IMR-90 (cell line): ENCODE measurements at regions not wholly inside any gene's neighbourhood (a gene's known extent, or its start where the extent isn't known, plus 50 kb on each side); places are given as distances from the start of the nearest gene placed in this dataset.

Experiments
- ATAC-seq: fragments of 200-7000 bp; cut with Tn5 transposase; 2 replicates; pipeline ENCODE4 v1.9.1; 2020; ENCODE audit warnings: low read depth, mild to moderate bottlenecking, moderate library complexity
- BruUV-seq: library from RNA; stranded (reverse); fragments of 400-500 nt; replicated peaks from 2 replicates; lab custom pipeline; 2021; lab: Mats Ljungman, UMichigan
- CTCF ChIA-PET: fragments of 300-600 bp; formaldehyde crosslinking; extraction: SDS; loops from one replicate; lab custom pipeline; 2021; ENCODE audit warnings: antibody characterized with exemption; lab: Yijun Ruan, JAX
- POLR2A ChIA-PET: fragments of 300-600 bp; sonication (Branson Sonifier 250); formaldehyde crosslinking; loops from one replicate; lab custom pipeline; 2022; ENCODE audit warnings: antibody characterized with exemption; ENCODE audit not compliant: unreplicated experiment; lab: Charles Lee
- DNase-seq: peaks from one replicate; pipeline ENCODE4 v3.0.0; 2013
- H2AFZ ChIP-seq: replicated peaks from 2 replicates; pipeline ENCODE3; 2013; ENCODE audit warnings: low read length, mild to moderate bottlenecking; ENCODE audit not compliant: poor library complexity
- H2AK5ac ChIP-seq: 2 replicates; pipeline ENCODE4 v1.6.1; 2013; ENCODE audit warnings: low read depth, low read length, inconsistent platforms
- H2AK9ac ChIP-seq: replicated peaks from 2 replicates; pipeline ENCODE3; 2013; ENCODE audit warnings: mild to moderate bottlenecking, low read depth, low read length, moderate library complexity; ENCODE audit not compliant: poor library complexity
- H2BK120ac ChIP-seq: 2 replicates; pipeline ENCODE4 v1.6.1; 2013; ENCODE audit warnings: low read depth, low read length, inconsistent platforms
- H2BK15ac ChIP-seq: 3 replicates; pipeline ENCODE4 v1.6.1; 2013; ENCODE audit warnings: low read depth, low read length, inconsistent platforms
- H2BK20ac ChIP-seq: 2 replicates; pipeline ENCODE4 v1.6.1; 2013; ENCODE audit warnings: low read depth, mild to moderate bottlenecking, inconsistent platforms, low read length, moderate library complexity
- H2BK5ac ChIP-seq: 2 replicates; pipeline ENCODE4 v1.6.1; 2013; ENCODE audit warnings: mild to moderate bottlenecking, low read depth, low read length, inconsistent platforms; ENCODE audit not compliant: poor library complexity, severe bottlenecking
- H3K14ac ChIP-seq: replicated peaks from 2 replicates; pipeline ENCODE4 v1.6.1; 2013; ENCODE audit warnings: low read depth, low read length, inconsistent platforms
- H3K18ac ChIP-seq: 2 replicates; pipeline ENCODE4 v1.6.1; 2013; ENCODE audit warnings: low read depth, low read length, control low read depth
- H3K23ac ChIP-seq: 2 replicates; pipeline ENCODE4 v1.6.1; 2013; ENCODE audit warnings: low read depth, low read length, inconsistent platforms
- H3K27ac ChIP-seq: 2 replicates; pipeline ENCODE4 v1.5.1; 2013; ENCODE audit warnings: mild to moderate bottlenecking, control low read depth, low read length; ENCODE audit not compliant: insufficient read depth
- H3K27me3 ChIP-seq: 2 replicates; pipeline ENCODE4 v1.6.1; 2013; ENCODE audit warnings: low read length; ENCODE audit not compliant: control insufficient read depth, insufficient read depth
- H3K36me3 ChIP-seq: 2 replicates; pipeline ENCODE4 v1.6.1; 2013; ENCODE audit warnings: low read length, mixed read lengths; ENCODE audit not compliant: control insufficient read depth, insufficient read depth
- H3K4ac ChIP-seq: 2 replicates; pipeline ENCODE4 v1.6.1; 2013; ENCODE audit warnings: low read depth, low read length, inconsistent platforms
- H3K4me1 ChIP-seq: 2 replicates; pipeline ENCODE4 v1.6.1; 2013; ENCODE audit warnings: low read length, mixed read lengths; ENCODE audit not compliant: control insufficient read depth, insufficient read depth
- H3K4me2 ChIP-seq: 2 replicates; pipeline ENCODE4 v1.6.1; 2013; ENCODE audit warnings: low read depth, mild to moderate bottlenecking, control low read depth, low read length, moderate library complexity
- H3K4me3 ChIP-seq: 2 replicates; pipeline ENCODE4 v1.5.1; 2013; ENCODE audit warnings: low read depth, mild to moderate bottlenecking, control low read depth, low read length, moderate library complexity; ENCODE audit not compliant: insufficient read depth
- H3K56ac ChIP-seq: 2 replicates; pipeline ENCODE4 v1.6.1; 2013; ENCODE audit warnings: low read length, inconsistent platforms; ENCODE audit not compliant: insufficient read depth; ENCODE audit errors: extremely low read depth
- H3K79me1 ChIP-seq, 2 experiments: 2 replicates each; pipeline ENCODE4 v1.6.1; 2013; ENCODE audit warnings: low read length in 2 of 2, inconsistent platforms in 1 of 2, low read depth in 1 of 2
- H3K9ac ChIP-seq: 2 replicates; pipeline ENCODE4 v1.6.1; 2013; ENCODE audit warnings: low read depth, low read length, control low read depth
- H3K9me1 ChIP-seq: 2 replicates; pipeline ENCODE4 v1.6.1; 2013; ENCODE audit warnings: low read length, inconsistent platforms; ENCODE audit not compliant: insufficient read depth
- H3K9me3 ChIP-seq: 2 replicates; pipeline ENCODE4 v1.6.1; 2013; ENCODE audit warnings: low read length; ENCODE audit not compliant: control insufficient read depth, insufficient read depth
- H4K20me1 ChIP-seq: 2 replicates; pipeline ENCODE4 v1.6.1; 2013; ENCODE audit warnings: low read length, inconsistent platforms; ENCODE audit not compliant: insufficient read depth
- H4K5ac ChIP-seq: 2 replicates; pipeline ENCODE4 v1.6.1; 2013; ENCODE audit warnings: mild to moderate bottlenecking, low read depth, low read length, control low read depth
- H4K8ac ChIP-seq, 2 experiments: 2 replicates each; pipeline ENCODE4 v1.6.1; 2013; ENCODE audit warnings: low read depth in 2 of 2, low read length in 2 of 2, control low read depth in 1 of 2, inconsistent platforms in 1 of 2
- H4K91ac ChIP-seq: 2 replicates; pipeline ENCODE4 v1.6.1; 2013; ENCODE audit warnings: low read depth, low read length, inconsistent platforms; ENCODE audit not compliant: insufficient read depth
- BHLHE40 ChIP-seq: fragments of 150-350 bp; IDR thresholded peaks from 2 replicates; pipeline ENCODE4 v1.6.1; 2016; ENCODE audit warnings: mild to moderate bottlenecking, low read depth, low read length
- CEBPB ChIP-seq: IDR thresholded peaks from 2 replicates; pipeline ENCODE4 v1.6.1; 2012; ENCODE audit warnings: low read depth, low read length, improper control_type of control experiment
- CHD1 ChIP-seq: IDR thresholded peaks from 2 replicates; pipeline ENCODE4 v1.6.1; 2012; ENCODE audit warnings: low read depth, low read length, improper control_type of control experiment
- ELK1 ChIP-seq: fragments of 150-350 bp; IDR thresholded peaks from 2 replicates; pipeline ENCODE4 v1.6.1; 2016; ENCODE audit warnings: low read depth, mild to moderate bottlenecking, low read length, moderate library complexity, borderline replicate concordance
- FOS ChIP-seq: fragments of 150-350 bp; IDR thresholded peaks from 2 replicates; pipeline ENCODE4 v1.6.1; 2016; ENCODE audit warnings: low read depth, low read length
- POLR2A ChIP-seq: IDR thresholded peaks from 2 replicates; pipeline ENCODE4 v1.6.1; 2012; ENCODE audit warnings: mild to moderate bottlenecking, low read depth, low read length
- RAD21 ChIP-seq: IDR thresholded peaks from 2 replicates; pipeline ENCODE4 v1.6.1; 2012; ENCODE audit warnings: low read length, improper control_type of control experiment
- RCOR1 ChIP-seq: IDR thresholded peaks from 2 replicates; pipeline ENCODE4 v1.6.1; 2012; ENCODE audit warnings: mild to moderate bottlenecking, low read length, improper control_type of control experiment; ENCODE audit not compliant: insufficient replicate concordance
- RFX5 ChIP-seq: IDR thresholded peaks from 2 replicates; pipeline ENCODE4 v1.8.0; 2012; ENCODE audit warnings: low read depth, mild to moderate bottlenecking, low read length, moderate library complexity
- SMC3 ChIP-seq: fragments of 150-350 bp; IDR thresholded peaks from 2 replicates; pipeline ENCODE4 v1.6.1; 2016; ENCODE audit warnings: low read depth, mild to moderate bottlenecking, antibody characterized with exemption, low read length, moderate library complexity
- USF2 ChIP-seq: fragments of 150-350 bp; IDR thresholded peaks from 2 replicates; pipeline ENCODE4 v1.6.1; 2017; ENCODE audit warnings: mild to moderate bottlenecking, antibody characterized with exemption, low read length, low read depth
- dilution Hi-C: fragments of 300-500 bp; cut with HindIII; formaldehyde crosslinking; loops from one replicate; pipeline ENCODE4 v1.14.3; 2018; ENCODE audit warnings: low sequenced_read_pairs; ENCODE audit not compliant: unreplicated experiment
- in situ Hi-C: fragments of 300-500 bp; cut with MboI; formaldehyde crosslinking; loops from 3 replicates; pipeline ENCODE4 v1.14.3; 2019; ENCODE audit warnings: low sequenced_read_pairs, inconsistent platforms, mixed read lengths
- intact Hi-C: fragments of 100-400 bp; cut with micrococcal nuclease; formaldehyde crosslinking; loops from 2 replicates; pipeline ENCODE4 v1.10.0; 2022

GRCh38 chrX:40855411-40855810 lies 120.1 kb upstream of the MED14 start:
- H2BK20ac ChIP-seq = no peak overlapping the region
- no peaks in the 10 kb centered on the region for H3K4me1 ChIP-seq
- no peak overlapping the region for H3K4me2 ChIP-seq
- no peak overlapping the region for H4K91ac ChIP-seq
- no peak overlapping the region for H2BK5ac ChIP-seq
- no peak overlapping the region for H4K8ac ChIP-seq
- POLR2A ChIA-PET = no interaction called here
- H3K23ac ChIP-seq = no peak overlapping the region
- TF ChIP-seq RCOR1 (no peak), RAD21 (no peak), CEBPB (no peak), POLR2A (no peak), CHD1 (no peak), ELK1 (no peak), FOS (no peak), BHLHE40 (no peak), RFX5 (no peak), USF2 (no peak), SMC3 (no peak)
- H4K20me1 ChIP-seq = no peaks in the 10 kb centered on the region
- H2BK15ac ChIP-seq = no peak overlapping the region
- no peak overlapping the region for H3K56ac ChIP-seq
- H3K9me3 ChIP-seq = no peaks in the 10 kb centered on the region; the same call in 1 of the 2 replicates
- BruUV-seq = no TSS peak
- no peaks in the 10 kb centered on the region for H3K79me1 ChIP-seq
- H3K9ac ChIP-seq = no peak overlapping the region
- no peaks in the 10 kb centered on the region for H3K36me3 ChIP-seq
- H2AK5ac ChIP-seq = no peak overlapping the region
- no peak overlapping the region for H3K4ac ChIP-seq
- DNase-seq (no peak), ATAC-seq (no peak)
- no peak overlapping the region for H3K18ac ChIP-seq
- no peak overlapping the region for H2AK9ac ChIP-seq
- intact Hi-C loops = no loop called here
- CTCF ChIA-PET = no interaction called here
- in situ Hi-C loops = no loop called here
- no peak overlapping the region for H3K4me3 ChIP-seq
- no peak overlapping the region for H3K27ac ChIP-seq
- dilution Hi-C loops = no loop called here
- no peaks in the 10 kb centered on the region for H3K27me3 ChIP-seq
- H3K9me1 ChIP-seq = no peaks in the 10 kb centered on the region
- H2AFZ ChIP-seq = no peak overlapping the region
- H2BK120ac ChIP-seq = no peak overlapping the region
- H4K5ac ChIP-seq = no peak overlapping the region
- H3K14ac ChIP-seq = no peak overlapping the region
